Neural progenitor cell (in vitro differentiated cells): ENCODE measurements at regions not wholly inside any gene's neighbourhood (a gene's known extent, or its start where the extent isn't known, plus 50 kb on each side); places are given as distances from the start of the nearest gene placed in this dataset.
A peak's percentile ranks its signal among the peaks of the same experiment; 100 is the strongest.

Experiments used
- EZH2 ChIP-seq: fragments of 200-600 bp; sonication (generic); IDR thresholded peaks from 2 replicates; pipeline ENCODE4 v1.6.1; 2017; ENCODE audit warnings: antibody characterized with exemption, mild to moderate bottlenecking, moderate library complexity
- EZH2phosphoT487 ChIP-seq: fragments of 200-600 bp; sonication (generic); IDR thresholded peaks from 2 replicates; pipeline ENCODE4 v1.6.1; 2017; ENCODE audit warnings: antibody characterized with exemption
- TF ChIP-seq, protein P1 (sequence below): fragments of 200-600 bp; sonication (generic); IDR thresholded peaks from 2 replicates; pipeline ENCODE4 v1.5.1; 2017; ENCODE audit warnings: antibody characterized with exemption, mild to moderate bottlenecking

DNA sequence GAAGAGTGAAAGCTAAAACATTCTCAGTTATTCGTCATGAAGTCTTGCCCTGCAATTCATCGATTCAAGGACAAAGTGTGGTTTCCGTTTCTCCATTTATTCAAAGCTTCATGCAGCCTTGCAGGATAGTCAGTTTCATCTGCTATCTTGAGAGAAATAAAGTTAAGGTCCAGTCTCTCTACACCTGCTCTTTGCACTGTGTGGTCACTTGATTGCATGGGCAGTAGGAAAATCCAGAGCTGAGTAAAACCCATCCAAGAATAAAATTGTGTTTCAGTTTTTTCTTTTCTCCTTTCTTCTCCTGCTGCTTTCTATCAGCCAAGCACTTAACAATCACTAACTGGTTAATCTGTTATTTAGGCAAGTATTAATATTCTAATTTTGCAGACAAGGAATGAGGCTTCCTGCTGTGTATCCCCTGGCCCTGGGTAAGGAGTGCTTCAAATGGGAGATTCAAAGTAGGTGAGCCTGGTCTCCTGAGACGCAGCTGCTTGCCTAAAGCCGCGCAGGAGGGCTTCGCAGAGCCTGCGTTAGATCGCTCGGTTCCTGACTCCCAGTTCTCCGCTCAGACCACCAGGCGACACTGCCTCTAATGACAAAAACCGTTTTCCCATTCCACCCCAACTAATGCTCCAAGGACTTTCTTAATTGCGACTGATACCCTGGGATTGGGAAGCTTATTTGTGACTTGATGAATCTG lies 808.3 kb downstream of the TFAP2A start:
- TF ChIP-seq, protein P1, sequence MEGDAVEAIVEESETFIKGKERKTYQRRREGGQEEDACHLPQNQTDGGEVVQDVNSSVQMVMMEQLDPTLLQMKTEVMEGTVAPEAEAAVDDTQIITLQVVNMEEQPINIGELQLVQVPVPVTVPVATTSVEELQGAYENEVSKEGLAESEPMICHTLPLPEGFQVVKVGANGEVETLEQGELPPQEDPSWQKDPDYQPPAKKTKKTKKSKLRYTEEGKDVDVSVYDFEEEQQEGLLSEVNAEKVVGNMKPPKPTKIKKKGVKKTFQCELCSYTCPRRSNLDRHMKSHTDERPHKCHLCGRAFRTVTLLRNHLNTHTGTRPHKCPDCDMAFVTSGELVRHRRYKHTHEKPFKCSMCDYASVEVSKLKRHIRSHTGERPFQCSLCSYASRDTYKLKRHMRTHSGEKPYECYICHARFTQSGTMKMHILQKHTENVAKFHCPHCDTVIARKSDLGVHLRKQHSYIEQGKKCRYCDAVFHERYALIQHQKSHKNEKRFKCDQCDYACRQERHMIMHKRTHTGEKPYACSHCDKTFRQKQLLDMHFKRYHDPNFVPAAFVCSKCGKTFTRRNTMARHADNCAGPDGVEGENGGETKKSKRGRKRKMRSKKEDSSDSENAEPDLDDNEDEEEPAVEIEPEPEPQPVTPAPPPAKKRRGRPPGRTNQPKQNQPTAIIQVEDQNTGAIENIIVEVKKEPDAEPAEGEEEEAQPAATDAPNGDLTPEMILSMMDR: no peak
- TF ChIP-seq EZH2phosphoT487 (no peak), EZH2 (peak; percentile 36)
